Activated naive CD8-positive, alpha-beta T cell treated with anti-CD3 and anti-CD28 coated beads, Interleukin-2, amount 50 U/mL, for 16 hours (primary cell): ENCODE measurements at regions not wholly inside any gene's neighbourhood (a gene's known extent, or its start where the extent isn't known, plus 50 kb on each side); places are given as distances from the start of the nearest gene placed in this dataset.
"Not testable (repeated sequence)": the region's sequence is repeated elsewhere in the genome, so short reads cannot be mapped to it uniquely, and the experiment has no call there.

Source experiments
- DNase-seq: peaks from one replicate; pipeline ENCODE4 v3.0.0-alpha.2; 2020; ENCODE audit warnings: low read depth, low spot score

GRCh38 chr5:69014007-69014406 is 79.8 kb upstream of the SLC30A5 start:
- not testable (repeated sequence) for DNase-seq

GRCh38 chr5:69019668-69020375 is 74.0 kb upstream of the SLC30A5 start:
- no peak for DNase-seq

DNA sequence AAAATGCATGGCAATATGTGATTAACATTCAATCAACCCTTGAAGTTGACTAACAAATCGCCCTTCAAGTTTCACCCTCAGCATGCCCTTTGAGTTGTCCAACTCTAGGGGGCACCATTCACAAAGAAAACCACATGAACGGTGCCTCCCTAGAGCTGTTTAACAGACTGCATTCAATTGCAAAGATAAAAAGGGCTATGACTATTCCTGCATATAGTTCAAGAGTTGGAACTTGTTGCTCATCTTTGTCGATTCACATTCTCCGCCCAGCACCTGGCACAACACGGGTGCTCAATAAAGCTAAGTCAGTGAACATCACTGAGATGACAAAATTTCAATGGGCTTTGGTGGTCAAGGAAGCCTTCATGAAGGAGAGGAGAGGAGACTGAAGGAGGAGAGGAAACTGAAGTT is 69.6 kb upstream of the SLC30A5 start:
- DNase-seq: no peak

GRCh38 chr5:69029292-69029691 is 64.5 kb upstream of the SLC30A5 start:
- DNase-seq: no peak

- no peak for DNase-seq
These were observed 63.3 kb upstream of the SLC30A5 start for GRCh38 chr5:69030358-69031062.

GRCh38 chr5:69032009-69032408 is 61.8 kb upstream of the SLC30A5 start:
- DNase-seq: no peak

GRCh38 chr5:69033690-69034089 is 60.1 kb upstream of the SLC30A5 start:
- no peak for DNase-seq

DNA sequence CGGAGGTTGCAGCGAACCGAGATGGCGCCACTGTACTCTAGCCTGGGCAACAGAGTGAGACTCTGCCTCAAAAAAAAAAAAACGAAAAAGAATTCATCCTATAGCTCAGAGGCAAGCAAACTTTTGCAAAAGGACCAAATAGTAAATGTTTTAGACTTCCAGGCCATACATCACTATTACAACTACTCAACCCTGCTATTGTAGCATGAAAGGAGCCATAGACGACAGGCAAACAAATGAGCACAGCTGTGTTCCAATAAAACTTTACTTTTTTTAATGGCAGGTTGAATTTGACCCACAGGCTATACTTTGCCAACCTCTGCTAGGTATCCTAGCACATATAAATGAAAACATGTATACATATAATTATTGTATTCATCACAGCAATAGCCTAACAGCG is 58.9 kb upstream of the SLC30A5 start:
- DNase-seq: no peak

DNA sequence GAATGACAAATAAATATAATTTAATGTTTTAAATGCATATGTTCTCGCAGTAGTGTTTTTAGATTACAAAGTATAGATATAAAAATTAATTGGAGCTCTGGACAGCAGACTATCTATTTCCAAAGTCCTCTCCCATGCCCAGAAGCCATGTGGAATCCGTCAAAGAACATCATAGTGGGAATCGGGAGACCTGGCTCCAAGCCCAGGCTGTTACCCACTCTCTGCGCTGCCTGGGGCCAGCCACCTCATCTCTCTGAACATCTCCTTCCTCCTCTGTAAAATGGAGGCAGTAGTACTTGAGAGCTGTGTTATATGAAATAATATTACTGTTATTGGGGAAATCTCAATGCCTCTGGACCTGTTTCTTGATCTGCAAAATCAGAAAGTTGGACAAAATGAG is 58.1 kb upstream of the SLC30A5 start:
- DNase-seq: no peak

DNA sequence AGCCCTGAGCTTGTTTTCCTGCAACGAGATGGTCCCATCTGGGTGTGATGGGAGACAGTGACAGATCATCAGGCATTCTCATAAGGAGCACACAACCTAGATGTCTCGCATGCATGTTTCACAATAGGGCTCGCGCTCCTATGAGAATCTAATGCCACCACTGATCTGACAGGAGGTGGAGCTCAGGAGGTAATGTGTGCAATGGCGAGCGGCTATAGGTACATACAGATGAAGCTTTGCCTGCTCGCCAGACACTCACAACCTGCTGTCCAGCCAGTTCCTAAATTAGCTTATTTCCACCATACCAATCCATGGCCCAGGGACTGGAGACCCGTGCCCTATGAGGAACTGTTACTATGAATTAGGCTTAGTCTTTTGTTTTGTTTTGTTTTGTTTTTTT is 55.3 kb upstream of the SLC30A5 start:
- DNase-seq: no peak

DNA sequence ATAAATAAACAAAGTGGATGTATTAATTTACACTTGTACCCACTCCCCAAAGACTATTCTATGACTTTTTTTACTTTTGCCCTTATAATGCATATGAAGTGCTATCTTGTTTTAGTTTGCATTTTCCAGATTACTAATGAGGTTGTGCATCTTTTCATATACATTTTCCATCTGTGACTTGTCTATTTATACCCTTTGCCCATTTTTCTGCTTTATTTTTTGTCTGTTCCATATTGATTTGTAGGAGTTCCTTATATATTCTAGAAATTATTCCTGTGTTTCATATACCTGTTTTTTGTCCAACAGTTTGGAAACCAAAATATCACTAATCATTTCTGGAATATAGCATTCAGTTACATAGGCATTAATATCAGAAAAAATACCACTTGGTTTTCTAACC is 54.0 kb upstream of the SLC30A5 start:
- no peak for DNase-seq

- DNase-seq: no peak
These were observed 51.3 kb upstream of the SLC30A5 start for GRCh38 chr5:69042500-69042899.

DNA sequence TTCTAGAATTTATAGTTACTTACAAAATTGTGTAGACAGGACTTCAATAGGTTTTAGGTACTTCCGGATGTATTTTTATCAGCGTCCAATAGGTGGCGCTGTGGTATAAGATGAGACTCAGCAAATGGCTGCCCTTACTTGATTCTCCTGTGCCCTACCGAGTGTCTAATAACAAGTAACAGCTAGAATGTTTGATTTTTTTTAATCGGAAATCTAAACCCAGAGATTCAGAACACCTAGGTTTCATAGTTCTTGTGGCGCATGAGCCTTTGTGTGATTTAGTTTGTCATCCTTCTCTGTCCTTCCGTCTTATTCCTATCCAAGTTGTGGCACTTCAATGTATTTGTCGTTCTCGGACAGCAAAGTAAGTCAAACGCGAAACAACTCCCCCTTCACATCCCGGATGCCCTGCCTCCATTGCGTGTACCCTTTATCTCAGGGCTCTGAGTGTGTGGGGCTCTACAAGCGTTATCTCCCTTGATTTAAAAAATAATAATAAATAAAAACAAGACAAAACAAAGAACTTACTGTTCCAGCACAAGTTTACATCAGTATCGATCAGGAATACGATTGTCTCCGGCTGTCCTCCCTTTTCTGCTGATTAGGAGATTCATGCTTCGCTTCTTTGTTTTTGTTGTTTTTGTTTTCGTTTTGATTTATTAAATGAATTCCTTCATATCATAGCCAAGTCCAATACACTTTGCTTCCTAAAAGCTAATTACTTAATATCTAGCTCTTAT is 50.7 kb upstream of the SLC30A5 start:
- DNase-seq: peak; percentile 76

DNA sequence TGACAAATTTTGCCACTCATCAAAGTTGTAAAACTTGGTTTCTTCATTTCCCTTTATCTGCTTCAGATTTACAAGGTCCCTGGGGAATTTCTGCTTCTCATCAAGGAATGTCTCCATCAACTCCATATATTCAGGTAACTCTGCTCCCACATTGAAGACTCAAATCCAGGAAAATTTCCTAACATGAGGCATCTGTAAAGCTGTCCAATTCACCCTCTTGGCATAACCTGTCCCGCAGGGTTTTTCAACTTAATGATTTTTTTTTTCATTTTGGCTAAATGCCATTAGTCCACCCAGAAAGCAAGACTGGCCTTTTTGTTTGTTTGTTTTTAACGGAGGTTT is 50.2 kb upstream of the SLC30A5 start:
- no peak for DNase-seq
